H1 (cell line): ENCODE measurements at regions not wholly inside any gene's neighbourhood (a gene's known extent, or its start where the extent isn't known, plus 50 kb on each side); places are given as distances from the start of the nearest gene placed in this dataset.

Source experiments
- BRCA1 ChIP-seq: IDR thresholded peaks from 2 replicates; pipeline ENCODE4 v1.6.1; 2012; ENCODE audit warnings: low read depth, low read length, improper control_type of control experiment
- CTBP2 ChIP-seq: IDR thresholded peaks from 2 replicates; pipeline ENCODE4 v1.7.0; 2011; ENCODE audit warnings: borderline replicate concordance, mild to moderate bottlenecking, moderate library complexity, mixed read lengths, low read length; ENCODE audit not compliant: insufficient read depth, insufficient read length
- RAD21 ChIP-seq, 2 experiments: IDR thresholded peaks in 1 of 2; conservative IDR thresholded peaks in 1 of 2; 2 replicates each; pipeline ENCODE4 v1.6.1; 2011; ENCODE audit warnings: low read depth in 2 of 2, low read length in 2 of 2, improper control_type of control experiment in 1 of 2, inconsistent platforms in 1 of 2, mild to moderate bottlenecking in 1 of 2, moderate library complexity in 1 of 2

- TF ChIP-seq RAD21 (IDR thresholded peaks at IDR 0.05 in 1 of 2, conservative IDR thresholded peaks at IDR 0.05 in 1 of 2; ENCODE audit: low read depth in 2 of 2, low read length in 2 of 2) (no peak), CTBP2 (no peak), BRCA1 (no peak)
- TF ChIP-seq, all 59 proteins: peak for 0
Observed at GRCh38 chr6:23826572-23826971, 299.4 kb upstream of the NRSN1 start (continued).
